SK-N-SH (cell line): ENCODE measurements at regions not wholly inside any gene's neighbourhood (a gene's known extent, or its start where the extent isn't known, plus 50 kb on each side); places are given as distances from the start of the nearest gene placed in this dataset.

ENCODE experiments used
- CHD2 ChIP-seq: fragments of 150-350 bp; IDR thresholded peaks from 2 replicates; pipeline ENCODE4 v1.6.1; 2018; ENCODE audit warnings: low read length; ENCODE audit not compliant: partially characterized antibody
- CTCF ChIP-seq: fragments of 200-600 bp; sonication (generic); IDR thresholded peaks from 2 replicates; pipeline ENCODE4 v1.6.1; 2017; ENCODE audit warnings: antibody characterized with exemption, mild to moderate bottlenecking, moderate library complexity
- EP300 ChIP-seq, 2 experiments: IDR thresholded peaks; 2 replicates each; pipeline versions ENCODE4 v1.4.0 to v1.6.1; 2012; ENCODE audit warnings: borderline replicate concordance in 1 of 2, low read depth in 1 of 2, low read length in 1 of 2
- GABPA ChIP-seq: IDR thresholded peaks from 2 replicates; pipeline ENCODE4 v1.4.0; 2012; ENCODE audit warnings: low read depth, mild to moderate bottlenecking
- IRF3 ChIP-seq: fragments of 150-350 bp; IDR thresholded peaks from 2 replicates; pipeline ENCODE4 v1.6.1; 2016; ENCODE audit warnings: mild to moderate bottlenecking, low read depth, low read length
- JUND ChIP-seq: IDR thresholded peaks from 2 replicates; pipeline ENCODE4 v1.4.0; 2012
- MAX ChIP-seq: IDR thresholded peaks from 2 replicates; pipeline ENCODE4 v1.4.0; 2012; ENCODE audit warnings: low read depth
- PBX3 ChIP-seq: IDR thresholded peaks from 2 replicates; pipeline ENCODE4; 2012
- REST ChIP-seq: IDR thresholded peaks from 2 replicates; pipeline ENCODE4 v1.6.1; 2012; ENCODE audit warnings: mild to moderate bottlenecking, low read depth, low read length, moderate library complexity
- SIN3A ChIP-seq: IDR thresholded peaks from 2 replicates; pipeline ENCODE4 v1.6.1; 2012; ENCODE audit warnings: low read depth, mild to moderate bottlenecking, low read length, moderate library complexity, borderline replicate concordance
- YY1 ChIP-seq: IDR thresholded peaks from 2 replicates; pipeline ENCODE4 v1.4.0; 2012; ENCODE audit warnings: low read depth, mild to moderate bottlenecking

GRCh38 chr6:122182061-122182460 lies 217.4 kb upstream of the HSF2 start:
- TF ChIP-seq YY1: no peak
- no peak for TF ChIP-seq MAX
- TF ChIP-seq CTCF: no peak
- TF ChIP-seq PBX3: no peak
- TF ChIP-seq CHD2: no peak
- TF ChIP-seq EP300 (IDR thresholded peaks at IDR 0.05; ENCODE audit: borderline replicate concordance in 1 of 2, low read depth in 1 of 2, low read length in 1 of 2): no peak
- no peak for TF ChIP-seq IRF3
- no peak for TF ChIP-seq REST
- no peak for TF ChIP-seq GABPA
- no peak for TF ChIP-seq SIN3A
- no peak for TF ChIP-seq JUND
